Bronchial epithelial cell (primary cell): ENCODE measurements at regions not wholly inside any gene's neighbourhood (a gene's known extent, or its start where the extent isn't known, plus 50 kb on each side); places are given as distances from the start of the nearest gene placed in this dataset.
A peak's percentile ranks its signal among the peaks of the same experiment; 100 is the strongest.

Source experiments
- DNase-seq: peaks from one replicate; pipeline ENCODE4 v3.0.0-alpha.2; 2010; ENCODE audit warnings: low read depth
- FAIRE-seq: peaks from 2 replicates; lab custom pipeline; 2011; peaks lifted over from hg19 to GRCh38; lab: Jason Lieb, UNC
- H3K27me3 ChIP-seq: 2 replicates; pipeline ENCODE4 v1.5.1; 2011; ENCODE audit warnings: low read length; ENCODE audit not compliant: control insufficient read depth, insufficient read depth
- H3K36me3 ChIP-seq: 2 replicates; pipeline ENCODE4 v1.5.1; 2011; ENCODE audit warnings: low read length; ENCODE audit not compliant: control insufficient read depth, insufficient read depth
- H3K4me3 ChIP-seq: 2 replicates; pipeline ENCODE4 v1.5.1; 2011; ENCODE audit warnings: mild to moderate bottlenecking, low read depth, low read length, control low read depth
- CTCF ChIP-seq: IDR thresholded peaks from 2 replicates; pipeline ENCODE4 v1.5.1; 2011; ENCODE audit warnings: mild to moderate bottlenecking, moderate library complexity, low read length, control low read depth, inconsistent platforms; ENCODE audit not compliant: insufficient read depth, severe bottlenecking

- DNase-seq (peak; percentile 81), FAIRE-seq (no peak)
- no peak for TF ChIP-seq CTCF
- Histone ChIP-seq H3K4me3 (no peak overlapping the region), H3K36me3 (no peaks in the 10 kb centered on the region), H3K27me3 (no peaks in the 10 kb centered on the region)
Observed at GRCh38 chr2:181114021-181114420, 133.6 kb downstream of the UBE2E3 start.

DNA sequence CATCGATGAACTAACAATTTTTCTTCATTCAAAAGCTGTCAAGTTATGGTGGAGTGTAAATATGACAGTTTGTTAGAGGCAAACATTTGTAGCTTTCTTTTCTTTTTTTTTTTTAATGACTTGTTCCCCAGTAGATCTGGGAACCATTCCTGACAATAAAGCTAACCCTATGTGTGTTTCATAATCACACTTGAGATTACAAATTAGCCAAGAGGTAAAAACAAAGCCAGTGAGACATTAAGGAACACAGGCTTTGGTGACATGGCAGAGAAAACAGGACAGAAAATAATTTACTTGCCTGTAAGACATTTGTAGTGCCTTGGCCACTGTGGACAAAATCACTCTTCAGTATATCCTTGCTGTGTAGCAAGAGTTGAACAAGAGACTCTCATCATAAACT lies 135.9 kb downstream of the UBE2E3 start:
- FAIRE-seq (no peak), DNase-seq (no peak)
- H3K36me3 ChIP-seq = no peaks in the 10 kb centered on the region
- no peak for TF ChIP-seq CTCF
- H3K27me3 ChIP-seq = no peaks in the 10 kb centered on the region
- no peak overlapping the region for H3K4me3 ChIP-seq

- Histone ChIP-seq H3K36me3 (no peaks in the 10 kb centered on the region), H3K27me3 (no peaks in the 10 kb centered on the region), H3K4me3 (no peak overlapping the region)
- FAIRE-seq = no peak
- TF ChIP-seq CTCF = no peak
- DNase-seq = no peak
Observed at GRCh38 chr2:181117206-181117925, 137.0 kb downstream of the UBE2E3 start.

- no peak for TF ChIP-seq CTCF
- H3K36me3 ChIP-seq = no peaks in the 10 kb centered on the region
- H3K4me3 ChIP-seq = no peak overlapping the region
- no peak for FAIRE-seq
- no peaks in the 10 kb centered on the region for H3K27me3 ChIP-seq
- no peak for DNase-seq
Observed at GRCh38 chr2:181120625-181121024, 140.2 kb downstream of the UBE2E3 start.

GRCh38 chr2:181121996-181122395 lies 141.6 kb downstream of the UBE2E3 start:
- DNase-seq = no peak
- H3K36me3 ChIP-seq = no peaks in the 10 kb centered on the region
- no peaks in the 10 kb centered on the region for H3K27me3 ChIP-seq
- no peak overlapping the region for H3K4me3 ChIP-seq
- no peak for TF ChIP-seq CTCF
- FAIRE-seq = no peak

DNA sequence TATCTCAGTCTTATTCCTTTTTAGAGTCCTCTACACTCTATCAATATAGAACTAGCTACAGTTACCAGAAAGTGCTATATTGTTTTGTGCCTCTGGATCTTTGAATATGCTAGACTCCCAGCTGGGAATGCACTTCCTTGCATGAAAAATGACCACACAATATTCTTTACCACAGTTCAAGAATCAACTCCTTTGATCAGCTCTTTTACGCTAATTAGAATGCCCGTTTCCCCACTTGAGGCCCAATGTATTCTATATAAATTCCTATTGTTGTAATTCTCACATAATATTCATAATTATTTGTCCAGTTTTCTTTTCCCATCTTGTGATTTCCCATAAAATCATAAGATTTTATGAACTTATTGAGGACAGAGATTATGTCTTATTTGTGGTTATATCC lies 142.2 kb downstream of the UBE2E3 start:
- no peak for FAIRE-seq
- Histone ChIP-seq H3K36me3 (no peaks in the 10 kb centered on the region), H3K4me3 (no peak overlapping the region), H3K27me3 (no peaks in the 10 kb centered on the region)
- TF ChIP-seq CTCF = no peak
- DNase-seq = no peak
